Hepatocyte (in vitro differentiated cells): ENCODE measurements at regions not wholly inside any gene's neighbourhood (a gene's known extent, or its start where the extent isn't known, plus 50 kb on each side); places are given as distances from the start of the nearest gene placed in this dataset.
A peak's percentile ranks its signal among the peaks of the same experiment; 100 is the strongest.

ENCODE experiments used
- DNase-seq: peaks from one replicate; pipeline ENCODE4 v3.0.0-alpha.2; 2016; ENCODE audit warnings: low spot score
- H2AFZ ChIP-seq: fragments of 200-600 bp; sonication (generic); 2 replicates; pipeline ENCODE4 v1.6.0; 2016; ENCODE audit warnings: antibody characterized with exemption, mild to moderate bottlenecking
- H3K27ac ChIP-seq: fragments of 200-600 bp; sonication (generic); 2 replicates; pipeline ENCODE4 v1.5.1; 2016; ENCODE audit warnings: mild to moderate bottlenecking
- H3K27me3 ChIP-seq: fragments of 200-600 bp; sonication (generic); 2 replicates; pipeline ENCODE4 v1.6.1; 2016
- H3K36me3 ChIP-seq: fragments of 200-600 bp; sonication (generic); replicated peaks from 2 replicates; pipeline ENCODE4 v1.5.1; 2016; ENCODE audit warnings: low read depth; ENCODE audit not compliant: insufficient read depth
- H3K4me1 ChIP-seq: fragments of 200-600 bp; sonication (generic); 2 replicates; pipeline ENCODE4 v1.5.1; 2016; ENCODE audit warnings: mild to moderate bottlenecking, moderate library complexity; ENCODE audit not compliant: insufficient read depth
- H3K4me2 ChIP-seq: fragments of 200-600 bp; sonication (generic); 2 replicates; pipeline ENCODE4 v1.6.0; 2016
- H3K4me3 ChIP-seq: fragments of 200-600 bp; sonication (generic); 2 replicates; pipeline ENCODE4 v1.5.1; 2016; ENCODE audit warnings: mild to moderate bottlenecking
- H3K79me2 ChIP-seq: fragments of 200-600 bp; sonication (generic); 2 replicates; pipeline ENCODE4 v1.6.0; 2017; ENCODE audit warnings: mild to moderate bottlenecking
- H3K9me2 ChIP-seq: fragments of 200-600 bp; sonication (generic); replicated peaks from 2 replicates; pipeline ENCODE4 v1.6.0; 2017; ENCODE audit warnings: mild to moderate bottlenecking; ENCODE audit not compliant: insufficient read depth
- H3K9me3 ChIP-seq: fragments of 200-600 bp; sonication (generic); 2 replicates; pipeline ENCODE4 v1.5.1; 2016; ENCODE audit warnings: low read depth, mild to moderate bottlenecking
- H4K20me1 ChIP-seq: fragments of 200-600 bp; sonication (generic); 2 replicates; pipeline ENCODE4 v1.6.0; 2016; ENCODE audit warnings: mild to moderate bottlenecking; ENCODE audit not compliant: insufficient read depth, poor library complexity, severe bottlenecking
- CTCF ChIP-seq: fragments of 200-600 bp; sonication (generic); IDR thresholded peaks from 2 replicates; pipeline ENCODE4 v1.5.1; 2016; ENCODE audit warnings: antibody characterized with exemption, mild to moderate bottlenecking; ENCODE audit not compliant: poor library complexity
- EZH2 ChIP-seq: fragments of 200-600 bp; sonication (generic); IDR thresholded peaks from 2 replicates; pipeline ENCODE4 v1.6.1; 2016; ENCODE audit warnings: antibody characterized with exemption, mild to moderate bottlenecking, borderline replicate concordance
- EZH2phosphoT487 ChIP-seq: fragments of 200-600 bp; sonication (generic); IDR thresholded peaks from one replicate; pipeline ENCODE4 v1.6.1; 2018; ENCODE audit warnings: antibody characterized with exemption, mild to moderate bottlenecking, low read depth, moderate library complexity; ENCODE audit not compliant: unreplicated experiment, severe bottlenecking
- WGBS: methylation state at CpG from one replicate; pipeline ENCODE4 v1.1.6; 2016; ENCODE audit warnings: low lambda C conversion rate; ENCODE audit errors: missing lambda C conversion rate; 5-methylcytosine and 5-hydroxymethylcytosine counted together

- H4K20me1 ChIP-seq, result no peaks in the 10 kb centered on the region
- H3K27me3 ChIP-seq, result no peaks in the 10 kb centered on the region
- H3K36me3 ChIP-seq, result no peaks in the 10 kb centered on the region
- TF ChIP-seq EZH2phosphoT487 (no peak), CTCF (no peak), EZH2 (no peak)
- no peak overlapping the region for H3K4me2 ChIP-seq
- H3K27ac ChIP-seq, result peak overlapping the region; percentile 68
- H3K79me2 ChIP-seq, result no peaks in the 10 kb centered on the region
- H3K9me2 ChIP-seq, result no peaks in the 10 kb centered on the region
- no peaks in the 10 kb centered on the region for H3K9me3 ChIP-seq
- H3K4me1 ChIP-seq, result peaks cover 7% of the 10 kb centered on the region
- no peak overlapping the region for H2AFZ ChIP-seq
- DNase-seq, result no peak
- 86% methylated on average over 4 of the region's 4 CpGs for WGBS
- no peak overlapping the region for H3K4me3 ChIP-seq
Measured at GRCh38 chr20:7091655-7092054, 324.2 kb downstream of the BMP2 start.

- H3K4me3 ChIP-seq, result no peak overlapping the region
- no peaks in the 10 kb centered on the region for H3K27me3 ChIP-seq
- H3K9me2 ChIP-seq, result no peaks in the 10 kb centered on the region
- H4K20me1 ChIP-seq, result no peaks in the 10 kb centered on the region
- no peak overlapping the region for H3K27ac ChIP-seq
- no peaks in the 10 kb centered on the region for H3K9me3 ChIP-seq
- no peak overlapping the region for H2AFZ ChIP-seq
- H3K4me2 ChIP-seq, result no peak overlapping the region
- DNase-seq, result peak; percentile 66
- H3K36me3 ChIP-seq, result no peaks in the 10 kb centered on the region
- H3K79me2 ChIP-seq, result no peaks in the 10 kb centered on the region
- no peak for TF ChIP-seq EZH2
- TF ChIP-seq CTCF, result peak; percentile 61
- TF ChIP-seq EZH2phosphoT487, result no peak
- 43% methylated on average over 7 of the region's 7 CpGs for WGBS
- peaks cover 7% of the 10 kb centered on the region for H3K4me1 ChIP-seq
Measured at GRCh38 chr20:7094438-7094997, 327.0 kb downstream of the BMP2 start.

GRCh38 chr20:7106910-7107309, 339.4 kb downstream of the BMP2 start:
- no peak for TF ChIP-seq EZH2phosphoT487
- Histone ChIP-seq H3K4me1 (no peaks in the 10 kb centered on the region), H3K27me3 (no peaks in the 10 kb centered on the region), H3K36me3 (no peaks in the 10 kb centered on the region), H3K27ac (no peak overlapping the region), H3K4me3 (no peak overlapping the region), H2AFZ (no peak overlapping the region), H3K79me2 (no peaks in the 10 kb centered on the region), H3K9me3 (no peaks in the 10 kb centered on the region), H4K20me1 (no peaks in the 10 kb centered on the region), H3K4me2 (no peak overlapping the region), H3K9me2 (no peaks in the 10 kb centered on the region)
- no peak for DNase-seq
- 80% methylated on average over 4 of the region's 4 CpGs for WGBS

- Histone ChIP-seq H3K27ac (no peak overlapping the region), H3K9me2 (no peaks in the 10 kb centered on the region), H3K27me3 (no peaks in the 10 kb centered on the region), H3K36me3 (no peaks in the 10 kb centered on the region), H3K4me3 (no peak overlapping the region), H3K4me2 (no peak overlapping the region), H2AFZ (no peak overlapping the region), H3K79me2 (no peaks in the 10 kb centered on the region), H3K4me1 (no peaks in the 10 kb centered on the region), H3K9me3 (no peaks in the 10 kb centered on the region), H4K20me1 (no peaks in the 10 kb centered on the region)
- WGBS, result 58% methylated on average over 2 of the region's 2 CpGs
- no peak for TF ChIP-seq EZH2
- no peak for TF ChIP-seq CTCF
- TF ChIP-seq EZH2phosphoT487, result no peak
- no peak for DNase-seq
Measured at GRCh38 chr20:7108929-7109328, 341.4 kb downstream of the BMP2 start.
